Adrenal gland (tissue), 9 donors: ENCODE measurements at regions not wholly inside any gene's neighbourhood (a gene's known extent, or its start where the extent isn't known, plus 50 kb on each side); places are given as distances from the start of the nearest gene placed in this dataset.
"Not testable (repeated sequence)": the region's sequence is repeated elsewhere in the genome, so short reads cannot be mapped to it uniquely, and the experiment has no call there.

Experiments used
- DNase-seq, 7 donors: peaks; one replicate each; pipeline ENCODE4 v3.0.0-alpha.2; 2019 to 2020
- H3K27ac ChIP-seq, 5 donors: fragments of 200-600 bp; sonication (generic) in 4 of 5; 1 replicate in 3 of 5; 2 replicates in 2 of 5; pipeline versions ENCODE4 v1.5.1 to v1.8.0; 2016 to 2020; ENCODE audit warnings: mild to moderate bottlenecking in 1 of 5
- H3K27me3 ChIP-seq: fragments of 200-600 bp; 2 replicates; pipeline ENCODE4 v1.8.0; 2021
- H3K36me3 ChIP-seq, 2 donors: fragments of 200-600 bp; replicated peaks in 1 of 2; 1 replicate in 1 of 2; 2 replicates in 1 of 2; pipeline versions ENCODE4 v1.5.1 to v1.8.0; 2018 to 2022
- H3K4me1 ChIP-seq, 2 donors: fragments of 200-600 bp; replicated peaks in 1 of 2; 1 replicate in 1 of 2; 2 replicates in 1 of 2; pipeline versions ENCODE4 v1.5.1 to v1.8.0; 2018 to 2021
- H3K4me3 ChIP-seq, 4 donors: fragments of 200-600 bp; sonication (generic) in 3 of 4; one replicate each; pipeline ENCODE4 v1.5.1; 2016 to 2018
- H3K9me3 ChIP-seq, 3 donors: fragments of 200-600 bp; sonication (generic) in 1 of 3; replicated peaks in 1 of 3; 1 replicate in 2 of 3; 2 replicates in 1 of 3; pipeline versions ENCODE4 v1.5.1 to v1.8.0; 2016 to 2021
- CTCF ChIP-seq, 6 experiments: fragments of 450-650 bp in 4 of 6; fragments of 200-600 bp in 2 of 6; sonication (generic) in 1 of 6; IDR thresholded peaks; 1 replicate in 5 of 6; 2 replicates in 1 of 6; pipeline versions ENCODE4 v1.5.1 to v1.8.0; 2016 to 2021; ENCODE audit warnings: antibody characterized with exemption in 6 of 6, mild to moderate bottlenecking in 2 of 6, moderate library complexity in 1 of 6
- POLR2A ChIP-seq, 2 donors: fragments of 450-650 bp; IDR thresholded peaks; one replicate each; pipeline ENCODE4 v1.6.1; 2017; ENCODE audit warnings: antibody characterized with exemption in 2 of 2, mild to moderate bottlenecking in 2 of 2, moderate library complexity in 1 of 2
- WGBS, 4 donors: extraction: QIAGEN DNeasy Blood & Tissue Kit in 2 of 4; methylation state at CpG; one replicate each; pipeline versions ENCODE4 v1.1.5 to v1.1.7; 2013 to 2017; 5-methylcytosine and 5-hydroxymethylcytosine counted together
- intact Hi-C, 2 donors: fragments of 100-400 bp; cut with DNase I; formaldehyde crosslinking; loops; one replicate each; pipeline versions ENCODE4 v1.14.1 to v1.15.0; 2022 to 2023
- donor health status: healthy with polysubstance abuse.
- donor health status: Bipolar disorder and iron deficiency.
- donor health status: DM: yes; HTN: yes; CAD: no.
- donor health status: DM: no; HTN: no; CAD: no.
- donor health status: DM: no; HTN: no; CAD: no.

DNA sequence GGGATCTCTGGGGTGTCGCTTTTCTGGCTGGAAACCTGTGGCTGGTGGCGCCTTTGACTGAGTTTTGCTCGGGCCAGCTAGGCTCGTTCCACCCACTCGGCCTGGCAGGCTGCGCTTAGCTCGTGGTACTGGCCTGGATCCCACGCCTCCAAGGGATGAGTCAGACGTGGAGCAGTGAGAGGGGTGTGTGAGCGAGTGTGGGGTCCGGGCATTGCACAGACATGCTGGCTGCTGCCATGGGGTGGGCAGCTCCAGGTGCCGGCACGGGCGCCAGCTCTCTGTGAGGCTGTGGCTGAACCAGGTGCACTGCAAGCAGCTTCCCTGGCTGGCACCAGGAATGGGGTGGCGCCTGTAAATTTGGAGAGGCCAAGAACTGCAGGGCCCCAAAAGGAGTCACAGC is 63.1 kb upstream of the CACNA2D1 start:
- Histone ChIP-seq H3K27me3 (no peaks in the 10 kb centered on the region), H3K9me3 (no peaks in the 10 kb centered on the region), H3K4me1 (no peaks in the 10 kb centered on the region), H3K36me3 (no peaks in the 10 kb centered on the region), H3K27ac (no peak overlapping the region), H3K4me3 (no peak overlapping the region)
- 70 to 88% (median 73%) methylated on average over 8 to 15 of the region's 15 CpGs for WGBS, 4 donors
- TF ChIP-seq POLR2A (IDR thresholded peaks at IDR 0.05) (no peak), CTCF (IDR thresholded peaks at IDR 0.05) (no peak)
- intact Hi-C loops = no loop called here
- peak in 4 of 7 donors; percentile 19 to 56 (median 32) for DNase-seq

DNA sequence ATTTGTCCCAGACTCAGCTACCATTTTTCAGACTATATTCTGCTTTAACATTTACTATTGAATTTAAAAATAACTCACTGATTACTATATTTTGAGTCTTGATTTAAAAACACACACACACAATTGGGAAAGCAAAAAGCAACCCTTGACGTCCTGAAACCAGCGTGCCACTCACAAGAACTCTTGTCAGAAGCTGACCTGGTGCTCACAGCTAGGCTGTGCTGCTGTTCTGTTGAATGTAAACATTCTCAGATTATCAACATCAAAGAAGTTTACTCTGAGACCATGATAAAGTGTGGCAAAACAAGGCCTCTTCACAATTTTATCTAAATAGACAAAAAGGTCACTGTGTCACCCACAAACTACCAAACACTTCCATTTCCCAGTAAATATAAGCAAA is 62.6 kb upstream of the CACNA2D1 start:
- Histone ChIP-seq H3K4me3 (no peak overlapping the region), H3K27ac (no peak overlapping the region), H3K4me1 (no peaks in the 10 kb centered on the region), H3K36me3 (no peaks in the 10 kb centered on the region), H3K27me3 (no peaks in the 10 kb centered on the region), H3K9me3 (no peaks in the 10 kb centered on the region)
- WGBS, 4 donors = 71 to 81% (median 77%) methylated on average over 2 of the region's 2 CpGs
- intact Hi-C loops = no loop called here
- no peak for DNase-seq
- no peak for TF ChIP-seq POLR2A (IDR thresholded peaks at IDR 0.05)
- TF ChIP-seq CTCF (IDR thresholded peaks at IDR 0.05) = no peak

- no peak for DNase-seq
- TF ChIP-seq CTCF (IDR thresholded peaks at IDR 0.05) (no peak), POLR2A (IDR thresholded peaks at IDR 0.05) (no peak)
- intact Hi-C loops = no loop called here
- Histone ChIP-seq H3K27ac (no peak overlapping the region), H3K4me3 (no peak overlapping the region), H3K27me3 (no peaks in the 10 kb centered on the region), H3K4me1 (no peaks in the 10 kb centered on the region), H3K9me3 (no peaks in the 10 kb centered on the region), H3K36me3 (no peaks in the 10 kb centered on the region)
- WGBS, 4 donors = 78 to 83% (median 81%) methylated on average over 4 of the region's 4 CpGs
These were observed 57.8 kb upstream of the CACNA2D1 start for GRCh38 chr7:82501346-82501745.

- 80 to 99% (median 97%) methylated on average over 1 to 21 of the region's 21 CpGs for WGBS, 4 donors
- H3K36me3 ChIP-seq, H3K4me3 ChIP-seq, DNase-seq, H3K27me3 ChIP-seq, H3K9me3 ChIP-seq, H3K4me1 ChIP-seq, H3K27ac ChIP-seq, intact Hi-C loops: not testable (repeated sequence)
These were observed 56.0 kb upstream of the CACNA2D1 start for GRCh38 chr7:82499546-82499945.

DNA sequence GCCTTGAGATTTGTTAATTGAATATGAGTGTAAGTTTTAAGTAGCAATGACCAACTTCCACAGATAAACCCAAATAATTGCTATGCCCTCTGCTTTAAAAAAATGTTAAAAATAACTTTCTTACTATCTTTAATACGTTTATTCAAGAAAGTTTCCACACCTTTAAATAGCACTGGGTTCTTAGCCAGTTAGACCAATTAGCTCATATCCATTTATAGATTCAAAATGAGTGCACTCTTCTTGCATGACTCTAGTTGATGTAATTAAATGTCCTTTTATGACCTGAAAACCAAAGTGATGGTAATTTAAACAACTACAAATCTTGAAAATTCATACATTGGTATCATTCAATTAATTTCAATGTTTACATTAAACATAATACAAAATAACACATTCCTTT is 50.8 kb upstream of the CACNA2D1 start:
- no peak overlapping the region for H3K27ac ChIP-seq
- no peak for TF ChIP-seq CTCF (IDR thresholded peaks at IDR 0.05)
- no peak for TF ChIP-seq POLR2A (IDR thresholded peaks at IDR 0.05)
- no peaks in the 10 kb centered on the region for H3K36me3 ChIP-seq
- no peak for DNase-seq
- H3K9me3 ChIP-seq = no peaks in the 10 kb centered on the region
- no peak overlapping the region for H3K4me3 ChIP-seq
- no peaks in the 10 kb centered on the region for H3K4me1 ChIP-seq
- H3K27me3 ChIP-seq = no peaks in the 10 kb centered on the region
- 25 to 32% (median 29%) methylated on average over 1 of the region's 1 CpG for WGBS, 4 donors
- intact Hi-C loops = no loop called here
